ENCODE measurements at regions not wholly inside any gene's neighbourhood (a gene's known extent, or its start where the extent isn't known, plus 50 kb on each side); places are given as distances from the start of the nearest gene placed in this dataset.

DNA sequence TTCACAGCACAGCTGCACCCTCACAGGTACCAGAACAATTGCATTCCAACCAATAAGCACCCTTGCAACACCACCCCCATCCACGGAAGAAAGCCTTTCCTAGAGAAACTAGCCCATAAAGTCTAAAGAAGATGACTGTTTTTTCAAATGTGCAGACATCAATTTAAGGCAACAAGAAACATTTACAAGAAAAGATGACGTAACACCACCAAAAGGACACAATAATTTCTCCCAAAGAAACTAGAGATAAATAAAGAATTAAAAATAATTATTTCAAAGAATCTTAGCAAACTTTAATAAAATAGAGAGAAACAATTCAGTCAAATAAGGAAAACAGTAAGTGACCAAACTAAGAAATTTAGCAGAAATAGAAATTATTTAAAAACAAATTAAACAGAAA lies 352.3 kb upstream of the ATXN7L3B start:
- DNase-seq (ENCODE audit: low spot score): no peak
- in situ Hi-C loops (cut with MboI; ENCODE audit: low pct_unique_long_range_greater_than_20kb, low sequenced_read_pairs, unreplicated experiment): no loop called here
- TF ChIP-seq, protein P1, sequence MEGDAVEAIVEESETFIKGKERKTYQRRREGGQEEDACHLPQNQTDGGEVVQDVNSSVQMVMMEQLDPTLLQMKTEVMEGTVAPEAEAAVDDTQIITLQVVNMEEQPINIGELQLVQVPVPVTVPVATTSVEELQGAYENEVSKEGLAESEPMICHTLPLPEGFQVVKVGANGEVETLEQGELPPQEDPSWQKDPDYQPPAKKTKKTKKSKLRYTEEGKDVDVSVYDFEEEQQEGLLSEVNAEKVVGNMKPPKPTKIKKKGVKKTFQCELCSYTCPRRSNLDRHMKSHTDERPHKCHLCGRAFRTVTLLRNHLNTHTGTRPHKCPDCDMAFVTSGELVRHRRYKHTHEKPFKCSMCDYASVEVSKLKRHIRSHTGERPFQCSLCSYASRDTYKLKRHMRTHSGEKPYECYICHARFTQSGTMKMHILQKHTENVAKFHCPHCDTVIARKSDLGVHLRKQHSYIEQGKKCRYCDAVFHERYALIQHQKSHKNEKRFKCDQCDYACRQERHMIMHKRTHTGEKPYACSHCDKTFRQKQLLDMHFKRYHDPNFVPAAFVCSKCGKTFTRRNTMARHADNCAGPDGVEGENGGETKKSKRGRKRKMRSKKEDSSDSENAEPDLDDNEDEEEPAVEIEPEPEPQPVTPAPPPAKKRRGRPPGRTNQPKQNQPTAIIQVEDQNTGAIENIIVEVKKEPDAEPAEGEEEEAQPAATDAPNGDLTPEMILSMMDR (IDR thresholded peaks at IDR 0.05; ENCODE audit: extremely low read depth, insufficient read depth, missing control alignments): no peak

DNA sequence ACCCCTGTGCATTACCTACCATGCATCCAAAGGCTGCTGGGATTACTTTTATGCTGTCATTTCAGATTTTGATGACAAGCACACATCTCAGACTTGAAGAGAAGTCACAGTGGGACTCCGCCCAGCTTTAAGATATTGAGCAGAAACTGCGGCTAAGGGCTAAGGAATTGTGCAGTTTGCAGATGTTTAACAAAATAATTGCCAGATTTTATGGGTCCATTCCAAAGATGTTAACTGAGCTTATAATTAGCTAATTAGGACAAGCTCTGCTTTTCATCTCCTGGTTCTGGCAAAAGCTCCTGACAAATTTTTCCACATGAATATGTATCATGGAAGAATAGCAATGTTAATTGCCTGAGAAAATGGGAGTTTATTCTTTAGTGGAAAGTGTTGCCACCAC lies 344.4 kb upstream of the ATXN7L3B start:
- in situ Hi-C loops (cut with MboI; ENCODE audit: low pct_unique_long_range_greater_than_20kb, low sequenced_read_pairs, unreplicated experiment): no loop called here
- TF ChIP-seq, protein P1 (IDR thresholded peaks at IDR 0.05; ENCODE audit: extremely low read depth, insufficient read depth, missing control alignments): no peak
- DNase-seq (ENCODE audit: low spot score): no peak

DNA sequence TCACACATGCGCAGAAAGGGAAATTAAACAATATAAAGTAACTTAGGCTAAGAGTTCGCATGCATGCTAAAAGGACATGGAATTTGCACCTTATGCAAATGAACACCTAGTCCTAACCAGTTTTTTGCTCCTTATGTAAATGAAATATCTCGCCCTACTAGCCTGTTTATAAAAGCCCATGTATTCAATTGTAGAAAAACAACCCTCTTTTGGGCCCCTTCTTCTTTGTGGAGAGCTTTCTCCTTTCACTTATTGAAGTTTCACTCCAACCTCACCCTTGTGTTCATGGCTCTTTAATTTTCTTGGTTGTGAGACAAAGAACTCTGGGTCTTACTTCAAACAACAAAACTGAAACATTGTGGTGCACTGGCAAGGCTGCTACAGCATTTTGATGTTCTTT lies 333.4 kb upstream of the ATXN7L3B start:
- DNase-seq (ENCODE audit: low spot score): no peak
- in situ Hi-C loops (cut with MboI; ENCODE audit: low pct_unique_long_range_greater_than_20kb, low sequenced_read_pairs, unreplicated experiment): no loop called here
- TF ChIP-seq, protein P1 (IDR thresholded peaks at IDR 0.05; ENCODE audit: extremely low read depth, insufficient read depth, missing control alignments): no peak

DNA sequence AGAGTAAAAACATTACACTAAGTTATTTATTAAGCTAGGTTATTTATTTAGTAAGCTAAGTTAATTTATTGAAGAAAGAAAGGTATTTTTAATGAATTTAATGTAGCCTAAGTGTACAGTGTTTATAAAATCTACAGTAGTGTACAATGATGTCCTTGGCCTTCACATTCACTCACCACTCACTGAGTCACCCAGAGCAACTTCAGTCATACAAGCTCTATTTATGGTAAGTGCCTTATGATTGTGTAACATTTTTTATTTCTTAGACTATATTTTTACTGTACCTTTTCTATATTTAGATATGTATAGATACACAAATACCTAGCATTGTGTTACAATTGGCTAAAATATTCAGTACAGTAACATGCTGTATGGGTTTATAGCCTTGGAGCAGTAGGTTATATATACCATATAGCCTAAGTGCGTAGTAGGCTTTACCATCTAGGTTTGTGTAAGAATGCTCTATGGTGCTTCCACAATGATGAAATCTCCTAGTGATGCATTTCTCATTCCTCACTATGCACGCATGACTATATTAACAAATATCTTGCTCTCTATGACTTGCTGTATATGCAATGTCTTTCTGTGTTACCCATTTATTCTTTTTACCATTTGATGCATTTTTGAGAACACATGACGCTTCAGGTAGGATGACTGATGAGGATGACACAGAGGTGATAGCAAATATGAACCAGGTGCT lies 309.6 kb upstream of the ATXN7L3B start:
- in situ Hi-C loops (cut with MboI; ENCODE audit: low pct_unique_long_range_greater_than_20kb, low sequenced_read_pairs, unreplicated experiment): no loop called here
- TF ChIP-seq, protein P1 (IDR thresholded peaks at IDR 0.05; ENCODE audit: extremely low read depth, insufficient read depth, missing control alignments): no peak

DNA sequence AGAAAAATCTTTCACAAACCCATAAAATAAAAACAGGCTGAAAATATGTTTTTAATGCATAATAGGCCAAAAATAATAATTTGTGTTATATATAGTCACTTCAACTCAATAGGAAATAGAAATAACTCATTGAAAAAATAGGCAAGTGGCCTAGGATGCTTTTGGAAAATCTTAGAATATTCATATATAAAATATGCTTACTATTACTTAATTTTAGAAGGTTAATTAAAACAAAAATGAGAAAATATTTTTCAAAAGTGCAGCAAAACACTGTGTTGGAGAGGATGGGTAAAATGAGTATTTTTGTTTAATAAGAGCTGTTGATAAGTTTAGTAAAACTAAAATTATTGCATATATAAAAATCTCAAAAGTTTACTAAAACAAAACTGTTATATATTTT lies 308.0 kb upstream of the ATXN7L3B start:
- TF ChIP-seq, protein P1 (IDR thresholded peaks at IDR 0.05; ENCODE audit: extremely low read depth, insufficient read depth, missing control alignments): no peak
- in situ Hi-C loops (cut with MboI; ENCODE audit: low pct_unique_long_range_greater_than_20kb, low sequenced_read_pairs, unreplicated experiment): no loop called here
- DNase-seq (ENCODE audit: low spot score): no peak

More for the DNA sequence above, 309.6 kb upstream of the ATXN7L3B start:
- no peak for DNase-seq (ENCODE audit: low spot score)

DNA sequence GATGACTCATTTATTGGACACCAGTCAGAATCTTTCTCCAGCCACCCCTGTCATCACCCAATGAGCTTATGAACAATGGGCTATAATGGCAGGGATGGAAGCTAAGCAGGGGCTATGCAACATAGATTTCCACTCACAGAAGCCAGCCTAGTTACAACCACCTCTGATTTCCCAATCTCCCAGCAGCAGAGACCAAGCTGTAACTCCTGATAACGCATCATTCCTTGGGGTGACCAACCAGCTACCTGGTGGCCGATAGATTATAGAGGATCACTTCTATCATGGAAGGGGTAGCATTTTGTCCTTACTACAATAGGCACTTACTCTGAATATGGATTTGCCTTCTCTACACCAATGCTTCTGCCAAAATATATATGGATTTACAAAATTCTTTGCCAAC lies 302.3 kb upstream of the ATXN7L3B start:
- no peak for DNase-seq (ENCODE audit: low spot score)
- TF ChIP-seq, protein P1 (IDR thresholded peaks at IDR 0.05; ENCODE audit: extremely low read depth, insufficient read depth, missing control alignments): no peak
- in situ Hi-C loops (cut with MboI; ENCODE audit: low pct_unique_long_range_greater_than_20kb, low sequenced_read_pairs, unreplicated experiment): no loop called here

Measured in GM13977 (cell line).